GM12878 (cell line): ENCODE measurements at regions not wholly inside any gene's neighbourhood (a gene's known extent, or its start where the extent isn't known, plus 50 kb on each side); places are given as distances from the start of the nearest gene placed in this dataset.

Experiments
- ASH2L ChIP-seq: fragments of 300-600, 200-600 bp; sonication (generic); IDR thresholded peaks from 2 replicates; pipeline ENCODE4 v1.6.1; 2017; ENCODE audit warnings: low read depth, mild to moderate bottlenecking, borderline replicate concordance
- HDAC2 ChIP-seq: fragments of 200-600 bp; sonication (generic); IDR thresholded peaks from 2 replicates; pipeline ENCODE4 v1.6.1; 2017
- JUNB ChIP-seq: IDR thresholded peaks from 2 replicates; pipeline ENCODE4 v1.6.1; 2016; ENCODE audit warnings: antibody characterized with exemption, mild to moderate bottlenecking
- MLLT1 ChIP-seq: fragments of 450-650 bp; IDR thresholded peaks from 2 replicates; pipeline ENCODE4 v1.6.1; 2016; ENCODE audit warnings: mild to moderate bottlenecking
- MTA3 ChIP-seq: IDR thresholded peaks from 2 replicates; pipeline ENCODE4 v1.6.1; 2012; ENCODE audit warnings: low read length, inconsistent platforms, borderline replicate concordance
- STAT3 ChIP-seq: IDR thresholded peaks from 2 replicates; pipeline ENCODE4 v1.6.1; 2011; ENCODE audit warnings: low read depth, low read length, improper control_type of control experiment
- TCF7 ChIP-seq: IDR thresholded peaks from 2 replicates; pipeline ENCODE4 v1.6.1; 2014; ENCODE audit warnings: antibody characterized with exemption, borderline replicate concordance
- ZBTB4 ChIP-seq: fragments of 450-650 bp; formaldehyde crosslinking; IDR thresholded peaks from 2 replicates; pipeline ENCODE4 v1.4.0; 2022; ENCODE audit warnings: mild to moderate bottlenecking, moderate library complexity
- TF ChIP-seq, protein P1 (sequence below): fragments of 450-650 bp; IDR thresholded peaks from 2 replicates; pipeline ENCODE4 v1.6.1; 2017; ENCODE audit warnings: mild to moderate bottlenecking

GRCh38 chr18:71209944-71210343 lies 921.1 kb downstream of the SOCS6 start (continued):
- TF ChIP-seq, protein P1, sequence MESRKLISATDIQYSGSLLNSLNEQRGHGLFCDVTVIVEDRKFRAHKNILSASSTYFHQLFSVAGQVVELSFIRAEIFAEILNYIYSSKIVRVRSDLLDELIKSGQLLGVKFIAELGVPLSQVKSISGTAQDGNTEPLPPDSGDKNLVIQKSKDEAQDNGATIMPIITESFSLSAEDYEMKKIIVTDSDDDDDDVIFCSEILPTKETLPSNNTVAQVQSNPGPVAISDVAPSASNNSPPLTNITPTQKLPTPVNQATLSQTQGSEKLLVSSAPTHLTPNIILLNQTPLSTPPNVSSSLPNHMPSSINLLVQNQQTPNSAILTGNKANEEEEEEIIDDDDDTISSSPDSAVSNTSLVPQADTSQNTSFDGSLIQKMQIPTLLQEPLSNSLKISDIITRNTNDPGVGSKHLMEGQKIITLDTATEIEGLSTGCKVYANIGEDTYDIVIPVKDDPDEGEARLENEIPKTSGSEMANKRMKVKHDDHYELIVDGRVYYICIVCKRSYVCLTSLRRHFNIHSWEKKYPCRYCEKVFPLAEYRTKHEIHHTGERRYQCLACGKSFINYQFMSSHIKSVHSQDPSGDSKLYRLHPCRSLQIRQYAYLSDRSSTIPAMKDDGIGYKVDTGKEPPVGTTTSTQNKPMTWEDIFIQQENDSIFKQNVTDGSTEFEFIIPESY: no peak
- TF ChIP-seq TCF7 (no peak), HDAC2 (no peak), ZBTB4 (CRISPR knock-in tag) (no peak), MLLT1 (no peak), ASH2L (no peak), STAT3 (no peak), JUNB (no peak), MTA3 (no peak)
